NCI-H2171 treated with DMSO at 0.1 percent for 48 hours (cell line): ENCODE measurements at regions not wholly inside any gene's neighbourhood (a gene's known extent, or its start where the extent isn't known, plus 50 kb on each side); places are given as distances from the start of the nearest gene placed in this dataset.
"Not testable (repeated sequence)": the region's sequence is repeated elsewhere in the genome, so short reads cannot be mapped to it uniquely, and the experiment has no call there.

ENCODE experiments used
- DNase-seq: peaks from one replicate; lab custom pipeline; 2025; lab: John Stamatoyannopoulos, UW

GRCh38 chr1:185681034-185681633 lies 53.1 kb upstream of the HMCN1 start:
- DNase-seq: peak; percentile 69

- DNase-seq: no peak
These were observed 53.7 kb upstream of the HMCN1 start for GRCh38 chr1:185680453-185680852.

GRCh38 chr1:185679220-185679619 lies 55.0 kb upstream of the HMCN1 start:
- DNase-seq: no peak

- DNase-seq: no peak
These were observed 57.2 kb upstream of the HMCN1 start for GRCh38 chr1:185676969-185677368.

GRCh38 chr1:185674201-185674600 lies 60.0 kb upstream of the HMCN1 start:
- no peak for DNase-seq

GRCh38 chr1:185672719-185673360 lies 61.4 kb upstream of the HMCN1 start:
- DNase-seq: no peak

- DNase-seq: peak; percentile 44
These were observed 64.0 kb upstream of the HMCN1 start for GRCh38 chr1:185670187-185670627.

GRCh38 chr1:185668013-185668412 lies 66.2 kb upstream of the HMCN1 start:
- no peak for DNase-seq

GRCh38 chr1:185666582-185666981 lies 67.6 kb upstream of the HMCN1 start:
- DNase-seq: no peak

- DNase-seq: no peak
These were observed 70.4 kb upstream of the HMCN1 start for GRCh38 chr1:185663771-185664296.

GRCh38 chr1:185663332-185663731 lies 70.9 kb upstream of the HMCN1 start:
- no peak for DNase-seq

- no peak for DNase-seq
These were observed 72.2 kb upstream of the HMCN1 start for GRCh38 chr1:185661971-185662370.

GRCh38 chr1:185656663-185657062 lies 77.5 kb upstream of the HMCN1 start:
- DNase-seq: no peak

- DNase-seq: no peak
These were observed 79.3 kb upstream of the HMCN1 start for GRCh38 chr1:185654952-185655314.

GRCh38 chr1:185654199-185654951 lies 79.8 kb upstream of the HMCN1 start:
- DNase-seq: no peak

GRCh38 chr1:185653615-185654014 lies 80.6 kb upstream of the HMCN1 start:
- DNase-seq: no peak

- DNase-seq: no peak
These were observed 81.8 kb upstream of the HMCN1 start for GRCh38 chr1:185652348-185652747.

GRCh38 chr1:185650602-185651230 lies 83.5 kb upstream of the HMCN1 start:
- no peak for DNase-seq

- DNase-seq: no peak
These were observed 85.2 kb upstream of the HMCN1 start for GRCh38 chr1:185648858-185649589.

- not testable (repeated sequence) for DNase-seq
These were observed 86.5 kb upstream of the HMCN1 start for GRCh38 chr1:185647597-185648267.

GRCh38 chr1:185646202-185646683 lies 87.9 kb upstream of the HMCN1 start:
- DNase-seq: no peak
